HepG2 (cell line): ENCODE measurements at regions not wholly inside any gene's neighbourhood (a gene's known extent, or its start where the extent isn't known, plus 50 kb on each side); places are given as distances from the start of the nearest gene placed in this dataset.

Experiments used
- AHDC1 ChIP-seq: sonication (generic); formaldehyde crosslinking; IDR thresholded peaks from 2 replicates; pipeline ENCODE4 v1.5.1; 2020; ENCODE audit warnings: mild to moderate bottlenecking, missing genetic modification reagents, borderline replicate concordance
- RFX5 ChIP-seq: IDR thresholded peaks from 2 replicates; pipeline ENCODE4 v1.6.1; 2011; ENCODE audit warnings: low read depth, low read length, improper control_type of control experiment
- SP1 ChIP-seq, 2 experiments: fragments of 450-650 bp in 1 of 2; sonication (generic) in 1 of 2; formaldehyde crosslinking in 1 of 2; IDR thresholded peaks; 2 replicates each; pipeline versions ENCODE4 v1.4.0 to v1.6.1; 2016 to 2020; ENCODE audit warnings: missing genetic modification reagents in 1 of 2
- SRF ChIP-seq: IDR thresholded peaks from 2 replicates; pipeline ENCODE4 v1.6.1; 2011; ENCODE audit warnings: mild to moderate bottlenecking, low read depth, low read length, moderate library complexity
- UBTF ChIP-seq: sonication (generic); formaldehyde crosslinking; IDR thresholded peaks from 2 replicates; pipeline ENCODE4 v1.4.0; 2020; ENCODE audit warnings: mild to moderate bottlenecking, missing genetic modification reagents
- YY1 ChIP-seq: IDR thresholded peaks from 2 replicates; pipeline ENCODE4 v1.6.1; 2011; ENCODE audit warnings: low read length, low read depth, moderate library complexity, mild to moderate bottlenecking; ENCODE audit not compliant: insufficient read depth, insufficient replicate concordance
- ZBTB2 ChIP-seq: sonication (generic); formaldehyde crosslinking; IDR thresholded peaks from 2 replicates; pipeline ENCODE4 v1.8.0; 2022; ENCODE audit warnings: low read depth, missing genetic modification reagents
- ZNF251 ChIP-seq: sonication (generic); formaldehyde crosslinking; IDR thresholded peaks from 2 replicates; pipeline ENCODE4 v1.9.0; 2021; ENCODE audit warnings: mild to moderate bottlenecking, missing genetic modification reagents
- ZNF609 ChIP-seq: sonication (generic); formaldehyde crosslinking; IDR thresholded peaks from 2 replicates; pipeline ENCODE4 v1.4.0; 2020; ENCODE audit warnings: mild to moderate bottlenecking, missing genetic modification reagents, borderline replicate concordance

- no peak for TF ChIP-seq SRF
- no peak for TF ChIP-seq ZNF609 (CRISPR knock-in tag)
- TF ChIP-seq AHDC1 = no peak
- TF ChIP-seq YY1 = no peak
- no peak for TF ChIP-seq UBTF
- TF ChIP-seq RFX5 = no peak
- TF ChIP-seq ZBTB2 (CRISPR knock-in tag) = no peak
- TF ChIP-seq SP1 (IDR thresholded peaks at IDR 0.05) = no peak
- no peak for TF ChIP-seq SP1 (CRISPR knock-in tag; IDR thresholded peaks at IDR 0.05)
- no peak for TF ChIP-seq ZNF251
Observed at GRCh38 chr12:89166121-89166520, 186.2 kb downstream of the DUSP6 start.
